ENCODE measurements at regions not wholly inside any gene's neighbourhood (a gene's known extent, or its start where the extent isn't known, plus 50 kb on each side); places are given as distances from the start of the nearest gene placed in this dataset.

DNA sequence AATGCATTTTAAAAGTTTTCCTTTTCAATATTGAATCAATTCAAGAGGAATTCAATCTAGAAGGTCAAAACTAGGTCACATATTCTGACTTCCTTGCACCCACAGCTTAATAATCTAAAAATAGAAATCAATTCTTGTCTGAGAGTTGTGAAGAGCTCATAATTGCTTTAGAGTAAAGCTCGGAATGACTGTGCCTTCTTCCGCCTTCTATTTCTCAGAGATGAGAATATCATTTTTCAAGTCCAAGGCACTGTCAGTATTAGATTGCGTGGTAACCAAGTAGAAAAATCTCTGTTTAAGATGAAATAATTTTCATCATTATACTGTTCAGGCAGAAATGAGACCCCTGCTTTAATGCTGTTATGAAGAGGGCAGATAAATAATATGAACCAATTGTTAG lies 272.2 kb upstream of the NFE2L3 start:
- TF ChIP-seq, protein P1, sequence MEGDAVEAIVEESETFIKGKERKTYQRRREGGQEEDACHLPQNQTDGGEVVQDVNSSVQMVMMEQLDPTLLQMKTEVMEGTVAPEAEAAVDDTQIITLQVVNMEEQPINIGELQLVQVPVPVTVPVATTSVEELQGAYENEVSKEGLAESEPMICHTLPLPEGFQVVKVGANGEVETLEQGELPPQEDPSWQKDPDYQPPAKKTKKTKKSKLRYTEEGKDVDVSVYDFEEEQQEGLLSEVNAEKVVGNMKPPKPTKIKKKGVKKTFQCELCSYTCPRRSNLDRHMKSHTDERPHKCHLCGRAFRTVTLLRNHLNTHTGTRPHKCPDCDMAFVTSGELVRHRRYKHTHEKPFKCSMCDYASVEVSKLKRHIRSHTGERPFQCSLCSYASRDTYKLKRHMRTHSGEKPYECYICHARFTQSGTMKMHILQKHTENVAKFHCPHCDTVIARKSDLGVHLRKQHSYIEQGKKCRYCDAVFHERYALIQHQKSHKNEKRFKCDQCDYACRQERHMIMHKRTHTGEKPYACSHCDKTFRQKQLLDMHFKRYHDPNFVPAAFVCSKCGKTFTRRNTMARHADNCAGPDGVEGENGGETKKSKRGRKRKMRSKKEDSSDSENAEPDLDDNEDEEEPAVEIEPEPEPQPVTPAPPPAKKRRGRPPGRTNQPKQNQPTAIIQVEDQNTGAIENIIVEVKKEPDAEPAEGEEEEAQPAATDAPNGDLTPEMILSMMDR (IDR thresholded peaks at IDR 0.05), result no peak
- TF ChIP-seq EP300 (IDR thresholded peaks at IDR 0.05), result no peak
